HG03159 (cell line): ENCODE measurements at regions not wholly inside any gene's neighbourhood (a gene's known extent, or its start where the extent isn't known, plus 50 kb on each side); places are given as distances from the start of the nearest gene placed in this dataset.

Source experiments
- ATAC-seq: cut with Tn5 transposase; IDR thresholded peaks from one replicate; pipeline ENCODE4 v1.9.1; 2021; ENCODE audit warnings: mild to moderate bottlenecking, moderate library complexity; ENCODE audit not compliant: unreplicated experiment

- ATAC-seq, result no peak
Observed at GRCh38 chrX:57848857-57849256, 61.4 kb downstream of the ZXDA start.

DNA sequence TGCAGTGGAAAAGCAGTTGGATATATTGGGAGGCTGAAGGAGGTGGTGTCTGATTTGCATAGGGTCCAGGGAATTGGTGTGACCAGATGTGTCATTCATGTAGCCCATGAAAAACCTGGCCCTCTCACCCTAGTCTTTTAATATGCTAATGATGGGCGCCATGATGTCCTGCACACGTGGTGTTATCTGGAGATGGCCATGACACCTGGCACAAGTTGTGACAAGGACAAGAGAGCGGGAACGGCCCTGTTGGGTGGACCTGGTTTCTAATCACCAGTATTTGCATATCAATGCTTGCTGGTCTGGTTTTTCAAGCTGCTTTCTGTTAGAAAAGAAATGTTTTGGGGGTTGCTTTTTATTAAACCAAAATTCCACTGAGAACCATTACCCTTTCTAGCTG is 87.4 kb downstream of the ZXDA start:
- no peak for ATAC-seq

DNA sequence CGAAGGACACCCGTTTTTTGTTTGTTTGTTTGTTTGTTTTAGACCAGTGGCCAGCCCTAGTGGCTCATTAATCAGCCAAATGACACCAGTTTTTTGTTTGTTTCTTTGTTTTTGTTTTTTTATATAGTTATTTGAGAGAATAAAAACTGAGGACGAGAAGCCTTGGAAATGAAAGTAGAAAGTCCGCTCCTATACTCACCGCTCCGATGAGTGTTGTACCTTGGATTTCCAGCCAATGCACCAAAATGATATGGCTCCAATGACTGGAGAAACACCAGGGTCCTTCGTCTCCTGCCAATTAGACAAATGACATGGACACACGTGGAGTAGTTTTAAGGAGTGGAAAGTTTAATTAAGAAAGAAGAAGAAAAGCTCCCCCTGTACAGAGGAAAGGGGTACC is 87.9 kb downstream of the ZXDA start:
- no peak for ATAC-seq

DNA sequence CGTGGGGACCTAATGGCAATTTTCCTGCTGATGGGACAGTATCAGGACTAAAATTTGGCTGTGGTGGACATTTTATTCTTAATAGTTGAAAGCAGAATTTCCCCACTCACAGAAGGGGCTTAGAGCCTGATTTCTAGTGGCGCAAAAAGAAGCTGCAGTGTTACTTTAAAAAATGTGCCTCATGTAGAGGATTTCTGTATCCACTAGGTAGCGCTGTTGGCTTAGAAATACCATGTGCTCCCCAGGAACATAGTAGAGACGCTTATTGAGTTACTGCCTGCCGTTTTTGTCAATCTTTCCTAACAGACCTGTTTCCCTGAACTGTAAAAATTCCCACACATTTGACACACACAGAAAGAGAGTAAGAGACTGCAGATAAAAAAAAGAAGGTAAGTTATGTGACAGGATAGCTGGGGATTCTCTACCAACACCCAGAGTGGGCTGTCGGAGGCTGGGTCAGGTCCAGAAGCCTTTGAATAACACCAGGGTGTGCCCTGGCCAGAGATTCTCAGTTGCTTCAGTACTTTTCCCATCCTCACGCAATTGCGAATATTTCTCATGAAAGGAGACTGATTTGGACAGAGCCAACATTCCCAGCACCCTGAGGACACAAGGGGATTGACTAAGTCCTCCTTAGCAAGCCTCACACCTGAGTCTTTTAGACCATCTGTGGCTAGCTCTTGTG is 88.4 kb downstream of the ZXDA start:
- peak; percentile 92 for ATAC-seq

- no peak for ATAC-seq
Observed at GRCh38 chrX:57817302-57817701, 93.0 kb downstream of the ZXDA start.

DNA sequence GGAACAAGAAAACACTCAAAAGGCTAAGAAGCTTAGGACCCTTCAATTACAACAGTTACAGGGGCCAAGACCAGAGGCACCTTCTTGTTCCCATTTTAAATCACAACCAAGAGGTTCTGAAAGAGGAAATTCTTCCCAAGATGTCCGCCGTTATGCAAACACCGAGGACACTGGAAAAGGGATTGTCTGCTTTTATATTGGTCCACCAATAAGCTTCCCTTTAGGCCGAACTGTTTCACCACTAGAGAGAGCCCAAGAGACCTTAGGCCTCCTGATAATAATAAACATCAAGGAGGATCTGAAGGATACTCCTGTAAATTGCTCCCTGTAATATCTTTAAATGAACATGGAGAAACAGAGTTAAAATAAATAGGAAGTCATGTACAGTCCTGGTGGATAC is 92.6 kb upstream of the NLRP2B start:
- no peak for ATAC-seq

DNA sequence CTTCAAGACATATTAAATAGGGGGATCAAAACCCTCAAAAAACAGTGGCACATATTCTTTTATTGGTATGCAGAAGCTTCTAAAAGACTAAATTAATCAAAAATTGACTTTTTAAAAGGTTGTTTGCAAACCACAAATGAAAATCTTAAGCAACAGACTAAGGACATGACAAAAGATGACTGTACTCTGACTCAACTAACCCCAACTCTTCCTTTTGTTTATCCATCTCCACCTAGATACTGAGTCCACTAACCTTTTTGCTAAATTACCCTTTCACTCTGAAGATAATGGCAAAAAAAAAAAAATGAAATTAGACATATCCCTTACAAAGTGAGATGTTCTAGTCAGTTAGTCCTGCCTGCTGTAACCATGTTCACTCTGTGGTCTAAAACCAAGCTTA is 91.6 kb upstream of the NLRP2B start:
- ATAC-seq, result no peak

- ATAC-seq, result no peak
Observed at GRCh38 chrX:57752866-57753265, 72.8 kb upstream of the NLRP2B start.

DNA sequence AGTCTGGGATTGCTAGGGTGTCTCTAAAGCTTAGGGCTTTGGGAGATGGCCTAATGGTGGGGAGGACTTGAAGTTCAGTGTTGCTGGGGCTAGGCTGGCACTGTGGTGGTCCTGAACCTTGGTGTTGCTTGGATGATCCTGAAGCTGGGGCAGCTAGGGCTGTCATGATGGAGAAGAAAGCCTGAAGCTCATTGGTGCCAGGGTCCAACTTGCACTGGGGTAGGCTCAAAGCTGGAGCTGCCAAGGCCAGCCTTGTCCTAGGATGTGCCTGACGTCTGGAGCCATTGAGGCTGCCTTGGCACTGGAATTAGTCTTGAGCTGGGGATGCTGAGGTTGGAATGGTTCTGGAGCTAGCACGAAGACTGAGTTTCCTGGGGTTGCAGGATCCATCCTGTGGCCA is 61.0 kb upstream of the NLRP2B start:
- ATAC-seq, result no peak

- ATAC-seq, result no peak
Observed at GRCh38 chrX:57737881-57738280, 57.8 kb upstream of the NLRP2B start.
